HFF-Myc (cell line): ENCODE measurements at regions not wholly inside any gene's neighbourhood (a gene's known extent, or its start where the extent isn't known, plus 50 kb on each side); places are given as distances from the start of the nearest gene placed in this dataset.
"Not testable (repeated sequence)": the region's sequence is repeated elsewhere in the genome, so short reads cannot be mapped to it uniquely, and the experiment has no call there.

Experiments
- DNase-seq: peaks from one replicate; pipeline ENCODE4 v3.0.0-alpha.2; 2011; ENCODE audit warnings: low read depth; ENCODE audit errors: extremely low read depth
- H3K4me3 ChIP-seq: replicated peaks from 2 replicates; pipeline ENCODE4 v1.5.1; 2011; ENCODE audit warnings: low read depth, mild to moderate bottlenecking, control low read depth, low read length
- CTCF ChIP-seq: IDR thresholded peaks from 2 replicates; pipeline ENCODE4 v1.5.1; 2012; ENCODE audit warnings: mild to moderate bottlenecking, low read depth, low read length, control low read depth; ENCODE audit errors: missing control alignments

- H3K4me3 ChIP-seq = no peak overlapping the region
- no peak for TF ChIP-seq CTCF
- no peak for DNase-seq
These were observed 69.4 kb upstream of the HCN1 start for GRCh38 chr5:45765561-45765960.

- no peak for TF ChIP-seq CTCF
- DNase-seq = no peak
- H3K4me3 ChIP-seq = no peak overlapping the region
These were observed 54.4 kb upstream of the HCN1 start for GRCh38 chr5:45750574-45750973.

GRCh38 chr5:45748511-45748910 lies 52.3 kb upstream of the HCN1 start:
- not testable (repeated sequence) for DNase-seq, H3K4me3 ChIP-seq
